Breast epithelium (tissue), 3 donors: ENCODE measurements at regions not wholly inside any gene's neighbourhood (a gene's known extent, or its start where the extent isn't known, plus 50 kb on each side); places are given as distances from the start of the nearest gene placed in this dataset.

Experiments used
- POLR2AphosphoS5 ChIP-seq, 3 donors: sonication (generic); formaldehyde crosslinking; IDR thresholded peaks; one replicate each; pipeline ENCODE4 v1.6.1; 2017; ENCODE audit warnings: antibody characterized with exemption in 3 of 3
- TF ChIP-seq, protein P1 (sequence below), 3 donors: fragments of 450-650 bp; IDR thresholded peaks; one replicate each; pipeline ENCODE4 v1.5.1; 2016 to 2017; ENCODE audit warnings: antibody characterized with exemption in 3 of 3, mild to moderate bottlenecking in 3 of 3, moderate library complexity in 3 of 3

DNA sequence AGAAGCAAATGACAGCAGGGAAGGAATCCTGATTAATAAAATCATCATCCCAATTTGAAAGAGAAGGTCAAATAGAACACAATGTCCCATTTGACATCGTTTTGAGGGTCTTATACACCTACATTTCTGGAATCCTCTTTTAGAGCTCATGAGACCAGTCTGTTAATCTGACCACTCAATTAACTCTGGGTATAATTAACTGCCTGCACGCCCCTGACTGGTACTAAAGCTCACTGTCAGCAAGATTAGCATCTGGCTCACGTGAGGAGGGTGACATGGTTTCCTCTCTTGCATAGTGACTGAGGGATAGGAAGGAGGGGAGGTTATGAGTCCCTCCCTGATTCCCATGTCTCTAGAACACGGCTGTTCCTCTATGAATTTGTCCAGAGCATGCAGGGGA is 124.3 kb downstream of the ICOS start:
- TF ChIP-seq, protein P1, sequence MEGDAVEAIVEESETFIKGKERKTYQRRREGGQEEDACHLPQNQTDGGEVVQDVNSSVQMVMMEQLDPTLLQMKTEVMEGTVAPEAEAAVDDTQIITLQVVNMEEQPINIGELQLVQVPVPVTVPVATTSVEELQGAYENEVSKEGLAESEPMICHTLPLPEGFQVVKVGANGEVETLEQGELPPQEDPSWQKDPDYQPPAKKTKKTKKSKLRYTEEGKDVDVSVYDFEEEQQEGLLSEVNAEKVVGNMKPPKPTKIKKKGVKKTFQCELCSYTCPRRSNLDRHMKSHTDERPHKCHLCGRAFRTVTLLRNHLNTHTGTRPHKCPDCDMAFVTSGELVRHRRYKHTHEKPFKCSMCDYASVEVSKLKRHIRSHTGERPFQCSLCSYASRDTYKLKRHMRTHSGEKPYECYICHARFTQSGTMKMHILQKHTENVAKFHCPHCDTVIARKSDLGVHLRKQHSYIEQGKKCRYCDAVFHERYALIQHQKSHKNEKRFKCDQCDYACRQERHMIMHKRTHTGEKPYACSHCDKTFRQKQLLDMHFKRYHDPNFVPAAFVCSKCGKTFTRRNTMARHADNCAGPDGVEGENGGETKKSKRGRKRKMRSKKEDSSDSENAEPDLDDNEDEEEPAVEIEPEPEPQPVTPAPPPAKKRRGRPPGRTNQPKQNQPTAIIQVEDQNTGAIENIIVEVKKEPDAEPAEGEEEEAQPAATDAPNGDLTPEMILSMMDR (IDR thresholded peaks at IDR 0.05): no peak
- TF ChIP-seq POLR2AphosphoS5 (IDR thresholded peaks at IDR 0.05): no peak
